ENCODE measurements at regions not wholly inside any gene's neighbourhood (a gene's known extent, or its start where the extent isn't known, plus 50 kb on each side); places are given as distances from the start of the nearest gene placed in this dataset.

GRCh38 chr5:142520885-142521284 lies 165.0 kb downstream of the FGF1 start:
- TF ChIP-seq POLR2AphosphoS5 (IDR thresholded peaks at IDR 0.05; ENCODE audit: low read depth, low read length): no peak
- TF ChIP-seq POLR2A (IDR thresholded peaks at IDR 0.05; ENCODE audit: low read depth, low read length): no peak
- no peak for TF ChIP-seq POU2F2 (IDR thresholded peaks at IDR 0.05; ENCODE audit: low read depth, low read length)
- TF ChIP-seq TAF1 (IDR thresholded peaks at IDR 0.05; ENCODE audit: low read depth, low read length): no peak

Data from GM12891 (cell line).